Hepatocyte (in vitro differentiated cells): ENCODE measurements at regions not wholly inside any gene's neighbourhood (a gene's known extent, or its start where the extent isn't known, plus 50 kb on each side); places are given as distances from the start of the nearest gene placed in this dataset.
"Not testable (repeated sequence)": the region's sequence is repeated elsewhere in the genome, so short reads cannot be mapped to it uniquely, and the experiment has no call there.

Source experiments
- DNase-seq: peaks from one replicate; pipeline ENCODE4 v3.0.0-alpha.2; 2016; ENCODE audit warnings: low spot score
- H2AFZ ChIP-seq: fragments of 200-600 bp; sonication (generic); 2 replicates; pipeline ENCODE4 v1.6.0; 2016; ENCODE audit warnings: antibody characterized with exemption, mild to moderate bottlenecking
- H3K27ac ChIP-seq: fragments of 200-600 bp; sonication (generic); 2 replicates; pipeline ENCODE4 v1.5.1; 2016; ENCODE audit warnings: mild to moderate bottlenecking
- H3K27me3 ChIP-seq: fragments of 200-600 bp; sonication (generic); 2 replicates; pipeline ENCODE4 v1.6.1; 2016
- H3K36me3 ChIP-seq: fragments of 200-600 bp; sonication (generic); replicated peaks from 2 replicates; pipeline ENCODE4 v1.5.1; 2016; ENCODE audit warnings: low read depth; ENCODE audit not compliant: insufficient read depth
- H3K4me1 ChIP-seq: fragments of 200-600 bp; sonication (generic); 2 replicates; pipeline ENCODE4 v1.5.1; 2016; ENCODE audit warnings: mild to moderate bottlenecking, moderate library complexity; ENCODE audit not compliant: insufficient read depth
- H3K4me2 ChIP-seq: fragments of 200-600 bp; sonication (generic); 2 replicates; pipeline ENCODE4 v1.6.0; 2016
- H3K4me3 ChIP-seq: fragments of 200-600 bp; sonication (generic); 2 replicates; pipeline ENCODE4 v1.5.1; 2016; ENCODE audit warnings: mild to moderate bottlenecking
- H3K79me2 ChIP-seq: fragments of 200-600 bp; sonication (generic); 2 replicates; pipeline ENCODE4 v1.6.0; 2017; ENCODE audit warnings: mild to moderate bottlenecking
- H3K9me2 ChIP-seq: fragments of 200-600 bp; sonication (generic); replicated peaks from 2 replicates; pipeline ENCODE4 v1.6.0; 2017; ENCODE audit warnings: mild to moderate bottlenecking; ENCODE audit not compliant: insufficient read depth
- H3K9me3 ChIP-seq: fragments of 200-600 bp; sonication (generic); 2 replicates; pipeline ENCODE4 v1.5.1; 2016; ENCODE audit warnings: low read depth, mild to moderate bottlenecking
- H4K20me1 ChIP-seq: fragments of 200-600 bp; sonication (generic); 2 replicates; pipeline ENCODE4 v1.6.0; 2016; ENCODE audit warnings: mild to moderate bottlenecking; ENCODE audit not compliant: insufficient read depth, poor library complexity, severe bottlenecking
- EZH2 ChIP-seq: fragments of 200-600 bp; sonication (generic); IDR thresholded peaks from 2 replicates; pipeline ENCODE4 v1.6.1; 2016; ENCODE audit warnings: antibody characterized with exemption, mild to moderate bottlenecking, borderline replicate concordance
- EZH2phosphoT487 ChIP-seq: fragments of 200-600 bp; sonication (generic); IDR thresholded peaks from one replicate; pipeline ENCODE4 v1.6.1; 2018; ENCODE audit warnings: antibody characterized with exemption, mild to moderate bottlenecking, low read depth, moderate library complexity; ENCODE audit not compliant: unreplicated experiment, severe bottlenecking
- WGBS: methylation state at CpG from one replicate; pipeline ENCODE4 v1.1.6; 2016; ENCODE audit warnings: low lambda C conversion rate; ENCODE audit errors: missing lambda C conversion rate; 5-methylcytosine and 5-hydroxymethylcytosine counted together
- TF ChIP-seq, protein P1 (sequence below): fragments of 200-600 bp; sonication (generic); IDR thresholded peaks from 2 replicates; pipeline ENCODE4 v1.5.1; 2016; ENCODE audit warnings: antibody characterized with exemption, mild to moderate bottlenecking; ENCODE audit not compliant: poor library complexity

- Histone ChIP-seq H3K4me2 (no peak overlapping the region), H4K20me1 (no peaks in the 10 kb centered on the region), H2AFZ (peak overlapping the region; percentile 25), H3K4me1 (no peaks in the 10 kb centered on the region), H3K36me3 (no peaks in the 10 kb centered on the region), H3K9me3 (no peaks in the 10 kb centered on the region), H3K79me2 (no peaks in the 10 kb centered on the region), H3K9me2 (no peaks in the 10 kb centered on the region), H3K4me3 (no peak overlapping the region), H3K27me3 (no peaks in the 10 kb centered on the region), H3K27ac (no peak overlapping the region)
- no peak for DNase-seq
- TF ChIP-seq EZH2 = no peak
- TF ChIP-seq, protein P1, sequence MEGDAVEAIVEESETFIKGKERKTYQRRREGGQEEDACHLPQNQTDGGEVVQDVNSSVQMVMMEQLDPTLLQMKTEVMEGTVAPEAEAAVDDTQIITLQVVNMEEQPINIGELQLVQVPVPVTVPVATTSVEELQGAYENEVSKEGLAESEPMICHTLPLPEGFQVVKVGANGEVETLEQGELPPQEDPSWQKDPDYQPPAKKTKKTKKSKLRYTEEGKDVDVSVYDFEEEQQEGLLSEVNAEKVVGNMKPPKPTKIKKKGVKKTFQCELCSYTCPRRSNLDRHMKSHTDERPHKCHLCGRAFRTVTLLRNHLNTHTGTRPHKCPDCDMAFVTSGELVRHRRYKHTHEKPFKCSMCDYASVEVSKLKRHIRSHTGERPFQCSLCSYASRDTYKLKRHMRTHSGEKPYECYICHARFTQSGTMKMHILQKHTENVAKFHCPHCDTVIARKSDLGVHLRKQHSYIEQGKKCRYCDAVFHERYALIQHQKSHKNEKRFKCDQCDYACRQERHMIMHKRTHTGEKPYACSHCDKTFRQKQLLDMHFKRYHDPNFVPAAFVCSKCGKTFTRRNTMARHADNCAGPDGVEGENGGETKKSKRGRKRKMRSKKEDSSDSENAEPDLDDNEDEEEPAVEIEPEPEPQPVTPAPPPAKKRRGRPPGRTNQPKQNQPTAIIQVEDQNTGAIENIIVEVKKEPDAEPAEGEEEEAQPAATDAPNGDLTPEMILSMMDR = no peak
- no peak for TF ChIP-seq EZH2phosphoT487
- 91% methylated on average over 4 of the region's 4 CpGs for WGBS
These were observed 107.3 kb upstream of the MDM1 start for GRCh38 chr12:68439368-68440045.

DNA sequence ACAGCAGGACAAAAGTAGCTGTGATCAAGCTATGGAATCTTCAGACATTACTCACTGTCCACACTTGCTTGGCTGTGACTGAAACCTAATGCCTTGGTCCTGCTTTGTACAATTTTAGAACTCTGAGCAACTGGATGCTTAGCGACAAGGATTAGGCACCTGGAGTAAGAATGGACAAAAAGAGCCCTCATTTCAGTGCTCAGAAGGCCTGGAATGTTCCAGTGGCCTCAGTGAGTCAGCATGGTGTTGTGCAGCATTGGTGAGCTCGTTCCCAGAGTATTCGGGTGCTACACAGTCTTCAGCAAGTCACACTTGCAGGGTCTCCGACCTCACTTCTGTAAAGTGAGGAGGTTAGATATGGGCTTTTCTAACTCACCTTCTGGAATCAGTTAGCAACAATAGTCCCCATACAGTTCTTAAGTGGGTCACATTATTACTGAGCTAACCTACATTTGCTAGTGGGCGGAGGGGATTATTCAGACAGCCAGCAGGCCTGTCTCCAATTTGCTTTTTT lies 108.0 kb upstream of the MDM1 start:
- H3K4me2 ChIP-seq = no peak overlapping the region

DNA sequence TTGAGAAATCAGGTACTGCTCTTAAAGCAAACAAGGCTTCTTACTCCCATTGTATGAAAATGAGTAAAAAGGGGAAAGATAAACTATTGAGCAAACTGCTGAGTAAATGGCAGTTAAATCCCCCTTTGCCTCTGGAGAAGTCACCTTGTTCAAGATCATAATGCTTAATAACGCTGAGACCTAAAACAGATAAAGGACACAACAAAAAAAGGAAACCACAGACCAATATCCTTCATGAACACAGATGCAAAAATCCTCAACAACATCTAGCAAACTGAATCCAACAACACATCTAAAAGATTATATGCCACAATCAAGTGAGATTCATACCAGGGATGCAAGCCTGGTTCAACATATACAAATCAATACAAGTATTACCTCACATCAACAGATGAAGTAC lies 109.0 kb upstream of the MDM1 start:
- Histone ChIP-seq H3K27me3 (no peaks in the 10 kb centered on the region), H3K79me2 (no peaks in the 10 kb centered on the region), H4K20me1 (no peaks in the 10 kb centered on the region), H3K4me1 (peaks cover under 1% of the 10 kb centered on the region), H3K4me2 (no peak overlapping the region), H2AFZ (no peak overlapping the region), H3K9me3 (no peaks in the 10 kb centered on the region), H3K27ac (no peak overlapping the region), H3K4me3 (no peak overlapping the region), H3K36me3 (no peaks in the 10 kb centered on the region), H3K9me2 (no peaks in the 10 kb centered on the region)
- 56% methylated on average over 1 of the region's 1 CpG for WGBS
- no peak for TF ChIP-seq EZH2phosphoT487
- TF ChIP-seq, protein P1 = no peak
- DNase-seq = no peak

More for the DNA sequence above, 108.0 kb upstream of the MDM1 start:
- H3K36me3 ChIP-seq = no peaks in the 10 kb centered on the region
- TF ChIP-seq EZH2 (no peak), EZH2phosphoT487 (no peak)
- TF ChIP-seq, protein P1 = no peak
- DNase-seq = no peak
- no peaks in the 10 kb centered on the region for H3K79me2 ChIP-seq
- H4K20me1 ChIP-seq = no peaks in the 10 kb centered on the region
- H3K4me3 ChIP-seq = no peak overlapping the region
- peak overlapping the region; percentile 25 for H2AFZ ChIP-seq
- WGBS = 70% methylated on average over 5 of the region's 5 CpGs
- H3K4me1 ChIP-seq = no peaks in the 10 kb centered on the region
- H3K9me3 ChIP-seq = no peaks in the 10 kb centered on the region
- no peak overlapping the region for H3K27ac ChIP-seq
- H3K27me3 ChIP-seq = no peaks in the 10 kb centered on the region
- no peaks in the 10 kb centered on the region for H3K9me2 ChIP-seq

DNA sequence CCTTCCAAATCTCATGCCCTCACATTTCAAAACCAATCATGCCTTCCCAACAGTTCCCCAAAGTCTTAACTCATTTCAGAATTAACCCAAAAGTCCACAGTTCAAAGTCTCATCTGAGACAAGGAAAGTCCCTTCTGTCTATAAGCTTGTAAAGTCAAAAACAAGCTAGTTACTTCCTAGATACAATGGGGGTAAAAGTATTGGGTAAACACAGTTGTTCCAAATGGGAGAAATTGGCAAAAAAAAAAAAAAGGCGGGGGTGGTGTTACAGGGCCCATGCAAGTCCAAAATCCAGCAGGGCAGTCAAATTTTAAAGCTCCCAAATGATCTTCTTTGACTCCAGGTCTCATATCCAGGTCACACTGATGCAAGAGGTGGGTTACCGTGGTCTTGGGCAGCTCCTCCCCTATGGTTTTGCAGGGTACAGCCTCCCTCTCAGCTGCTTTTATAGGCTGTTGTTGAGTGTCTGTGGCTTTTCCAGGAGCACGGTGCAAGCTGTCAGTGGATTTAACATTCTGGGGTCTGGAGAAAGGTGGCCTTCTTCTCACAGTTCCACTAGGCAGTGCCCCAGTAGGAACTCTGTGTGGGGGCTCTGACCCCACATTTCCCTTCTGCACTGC lies 110.3 kb upstream of the MDM1 start:
- H3K9me2 ChIP-seq, H3K36me3 ChIP-seq, H3K79me2 ChIP-seq, DNase-seq, H3K27me3 ChIP-seq, H4K20me1 ChIP-seq, H3K4me2 ChIP-seq, H3K9me3 ChIP-seq, H3K27ac ChIP-seq, H3K4me3 ChIP-seq, H2AFZ ChIP-seq: not testable (repeated sequence)
- WGBS = 73% methylated on average over 3 of the region's 3 CpGs
- H3K4me1 ChIP-seq = peaks cover 14% of the 10 kb centered on the region

DNA sequence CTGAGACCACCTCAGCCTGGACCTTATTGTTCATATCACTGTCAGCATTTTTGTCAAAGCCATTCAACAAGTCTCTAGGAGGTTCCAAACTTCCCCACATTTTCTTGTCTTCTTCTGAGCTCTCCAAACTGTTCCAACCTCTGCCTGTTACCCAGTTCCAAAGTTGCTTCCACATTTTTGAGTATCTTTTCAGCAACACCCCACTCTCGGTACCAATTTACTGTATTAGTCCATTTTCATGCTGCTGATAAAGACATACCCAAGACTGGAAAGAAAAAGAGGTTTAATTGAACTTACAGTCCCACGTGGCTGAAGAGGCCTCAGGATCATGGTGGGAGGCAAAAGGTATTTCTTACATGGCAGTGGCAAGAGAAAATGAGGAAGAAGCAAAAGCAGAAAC lies 111.5 kb upstream of the MDM1 start:
- not testable (repeated sequence) for H3K4me3 ChIP-seq, DNase-seq, H3K9me3 ChIP-seq, H3K27me3 ChIP-seq, H3K4me2 ChIP-seq, H4K20me1 ChIP-seq, H3K79me2 ChIP-seq, H3K27ac ChIP-seq, H2AFZ ChIP-seq, H3K36me3 ChIP-seq, H3K9me2 ChIP-seq
- 89% methylated on average over 2 of the region's 2 CpGs for WGBS
- peaks cover 17% of the 10 kb centered on the region for H3K4me1 ChIP-seq
